ENCODE measurements at regions not wholly inside any gene's neighbourhood (a gene's known extent, or its start where the extent isn't known, plus 50 kb on each side); places are given as distances from the start of the nearest gene placed in this dataset.

DNA sequence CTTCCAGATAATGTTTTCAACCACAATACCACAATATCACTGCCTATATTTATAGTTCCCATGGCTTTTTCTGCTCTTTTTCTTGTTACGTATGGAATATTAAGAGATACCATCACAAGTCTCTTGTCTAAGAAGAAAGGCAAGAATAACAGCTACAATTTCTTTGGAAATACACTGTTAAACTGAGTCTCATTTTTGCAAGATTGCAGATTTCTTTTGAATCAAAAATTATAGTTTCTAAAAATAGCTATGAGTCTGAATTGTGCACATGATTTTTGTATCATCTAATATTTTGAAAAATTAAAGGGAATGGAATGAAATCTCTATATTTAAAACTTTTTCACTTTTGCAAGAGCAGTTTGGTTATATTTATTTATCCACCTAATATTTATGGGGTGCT, 1120.8 kb downstream of the EFNB2 start:
- no peak for DNase-seq (ENCODE audit: low spot score)
- TF ChIP-seq, protein P1, sequence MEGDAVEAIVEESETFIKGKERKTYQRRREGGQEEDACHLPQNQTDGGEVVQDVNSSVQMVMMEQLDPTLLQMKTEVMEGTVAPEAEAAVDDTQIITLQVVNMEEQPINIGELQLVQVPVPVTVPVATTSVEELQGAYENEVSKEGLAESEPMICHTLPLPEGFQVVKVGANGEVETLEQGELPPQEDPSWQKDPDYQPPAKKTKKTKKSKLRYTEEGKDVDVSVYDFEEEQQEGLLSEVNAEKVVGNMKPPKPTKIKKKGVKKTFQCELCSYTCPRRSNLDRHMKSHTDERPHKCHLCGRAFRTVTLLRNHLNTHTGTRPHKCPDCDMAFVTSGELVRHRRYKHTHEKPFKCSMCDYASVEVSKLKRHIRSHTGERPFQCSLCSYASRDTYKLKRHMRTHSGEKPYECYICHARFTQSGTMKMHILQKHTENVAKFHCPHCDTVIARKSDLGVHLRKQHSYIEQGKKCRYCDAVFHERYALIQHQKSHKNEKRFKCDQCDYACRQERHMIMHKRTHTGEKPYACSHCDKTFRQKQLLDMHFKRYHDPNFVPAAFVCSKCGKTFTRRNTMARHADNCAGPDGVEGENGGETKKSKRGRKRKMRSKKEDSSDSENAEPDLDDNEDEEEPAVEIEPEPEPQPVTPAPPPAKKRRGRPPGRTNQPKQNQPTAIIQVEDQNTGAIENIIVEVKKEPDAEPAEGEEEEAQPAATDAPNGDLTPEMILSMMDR (IDR thresholded peaks at IDR 0.05): no peak
- H3K4me1 ChIP-seq: no peaks in the 10 kb centered on the region
- H3K27ac ChIP-seq: no peak overlapping the region
- no peaks in the 10 kb centered on the region for H3K27me3 ChIP-seq
- no peaks in the 10 kb centered on the region for H3K36me3 ChIP-seq
- no peaks in the 10 kb centered on the region for H3K9me3 ChIP-seq
- no peak overlapping the region for H3K4me3 ChIP-seq

GRCh38 chr13:105412171-105412570, 1123.3 kb downstream of the EFNB2 start:
- DNase-seq (ENCODE audit: low spot score): no peak
- Histone ChIP-seq H3K9me3 (no peaks in the 10 kb centered on the region), H3K27ac (no peak overlapping the region)

DNA sequence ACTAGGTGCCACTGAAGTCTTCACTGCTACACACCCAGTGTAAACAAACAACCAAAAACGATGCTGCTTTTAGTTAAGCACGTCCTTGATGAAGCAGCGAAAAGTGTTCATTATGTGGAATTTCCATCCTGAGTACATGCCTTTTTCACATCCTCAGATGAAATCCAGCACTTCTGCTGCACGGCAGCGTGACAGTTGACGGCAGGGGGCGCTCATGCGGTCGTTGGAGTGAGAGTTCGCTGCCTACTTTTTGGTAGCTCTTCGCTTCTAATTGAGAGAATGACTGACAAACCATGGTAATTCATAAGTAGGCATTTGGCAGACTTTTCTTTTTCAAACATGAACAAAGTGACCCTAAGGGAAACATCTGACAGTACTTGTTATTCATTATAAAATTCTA, 1124.9 kb downstream of the EFNB2 start:
- TF ChIP-seq, protein P1 (IDR thresholded peaks at IDR 0.05): peak in 1 of 2 donors; percentile 62
- Histone ChIP-seq H3K36me3 (no peaks in the 10 kb centered on the region), H3K27ac (no peak overlapping the region), H3K27me3 (no peaks in the 10 kb centered on the region), H3K4me1 (no peaks in the 10 kb centered on the region), H3K9me3 (no peaks in the 10 kb centered on the region), H3K4me3 (no peak overlapping the region)
- no peak for DNase-seq (ENCODE audit: low spot score)

More at GRCh38 chr13:105412171-105412570, 1123.3 kb downstream of the EFNB2 start:
- TF ChIP-seq, protein P1 (IDR thresholded peaks at IDR 0.05): no peak
- Histone ChIP-seq H3K36me3 (no peaks in the 10 kb centered on the region), H3K4me3 (no peak overlapping the region), H3K27me3 (no peaks in the 10 kb centered on the region), H3K4me1 (no peaks in the 10 kb centered on the region)

DNA sequence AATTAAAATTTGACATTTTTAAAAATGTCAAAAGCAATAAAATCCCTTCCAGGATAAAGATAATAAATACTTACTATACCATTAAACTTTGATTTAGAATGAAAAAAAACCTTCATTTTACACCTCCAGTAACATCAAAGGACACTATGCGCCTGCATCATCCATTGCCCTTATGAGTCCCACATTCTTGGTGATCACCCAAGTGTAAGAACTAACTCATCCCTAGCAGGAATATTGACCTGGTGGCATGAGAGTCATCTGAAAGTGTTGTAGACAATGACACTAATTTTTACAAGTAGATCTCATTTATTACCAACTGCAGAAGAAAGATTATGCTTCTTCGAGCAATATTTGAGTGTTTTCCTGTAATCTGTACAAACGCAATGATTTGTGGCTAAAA, 1128.9 kb downstream of the EFNB2 start:
- Histone ChIP-seq H3K36me3 (no peaks in the 10 kb centered on the region), H3K9me3 (no peaks in the 10 kb centered on the region), H3K4me3 (no peak overlapping the region), H3K4me1 (no peaks in the 10 kb centered on the region), H3K27me3 (no peaks in the 10 kb centered on the region), H3K27ac (no peak overlapping the region)
- DNase-seq (ENCODE audit: low spot score): no peak
- TF ChIP-seq, protein P1 (IDR thresholded peaks at IDR 0.05): no peak

GRCh38 chr13:105403086-105403485, 1132.4 kb downstream of the EFNB2 start:
- Histone ChIP-seq H3K4me1 (no peaks in the 10 kb centered on the region), H3K27ac (no peak overlapping the region), H3K36me3 (no peaks in the 10 kb centered on the region), H3K27me3 (no peaks in the 10 kb centered on the region), H3K4me3 (no peak overlapping the region), H3K9me3 (no peaks in the 10 kb centered on the region)
- TF ChIP-seq, protein P1 (IDR thresholded peaks at IDR 0.05): no peak
- no peak for DNase-seq (ENCODE audit: low spot score)

DNA sequence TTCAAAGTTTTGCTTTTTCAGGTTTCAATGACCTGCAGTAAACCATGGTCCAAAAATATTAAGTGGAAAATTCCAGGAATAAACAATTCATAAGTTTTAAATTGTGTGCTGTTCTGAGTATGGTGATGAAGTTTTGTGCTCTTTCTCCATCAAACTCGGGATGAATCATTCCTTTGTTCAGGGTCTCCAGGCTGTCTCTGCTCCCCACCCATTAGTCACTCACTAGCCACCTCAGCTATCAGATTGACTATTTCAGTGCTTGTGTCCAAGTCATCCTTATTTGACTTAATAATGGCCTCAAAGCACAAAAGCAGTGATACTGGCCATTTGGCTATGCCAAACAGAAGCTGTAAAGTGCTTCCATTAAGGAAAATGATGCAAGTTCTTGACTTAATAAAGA, 1140.4 kb downstream of the EFNB2 start:
- no peak for DNase-seq (ENCODE audit: low spot score)
- no peak overlapping the region for H3K27ac ChIP-seq
- H3K4me3 ChIP-seq: no peak overlapping the region
- TF ChIP-seq, protein P1 (IDR thresholded peaks at IDR 0.05): no peak
- H3K36me3 ChIP-seq: no peaks in the 10 kb centered on the region
- H3K9me3 ChIP-seq: no peaks in the 10 kb centered on the region
- no peaks in the 10 kb centered on the region for H3K4me1 ChIP-seq
- no peaks in the 10 kb centered on the region for H3K27me3 ChIP-seq

All from right atrium auricular region (tissue), 2 donors.